Left lung (tissue), 4 donors: ENCODE measurements at regions not wholly inside any gene's neighbourhood (a gene's known extent, or its start where the extent isn't known, plus 50 kb on each side); places are given as distances from the start of the nearest gene placed in this dataset.

Experiments used
- ATAC-seq: fragments of 200-7000 bp; cut with Tn5 transposase; one replicate; pipeline ENCODE4 v1.9.1; 2020; ENCODE audit warnings: moderate library complexity
- DNase-seq, 4 donors: peaks; one replicate each; pipeline ENCODE4 v3.0.0-alpha.2; 2013 to 2020
- H3K27ac ChIP-seq, 2 donors: fragments of 200-600 bp; sonication (generic) in 1 of 2; one replicate each; pipeline versions ENCODE4 v1.5.0 to v1.8.0; 2020 to 2021
- H3K27me3 ChIP-seq, 2 donors: fragments of 200-600 bp; sonication (generic) in 1 of 2; one replicate each; pipeline versions ENCODE4 v1.5.0 to v1.8.0; 2020 to 2021
- H3K36me3 ChIP-seq, 2 donors: fragments of 200-600 bp; sonication (generic) in 1 of 2; one replicate each; pipeline versions ENCODE4 v1.5.0 to v1.8.0; 2020 to 2021
- H3K4me1 ChIP-seq, 2 donors: fragments of 200-600 bp; one replicate each; pipeline ENCODE4 v1.8.0; 2021
- H3K4me3 ChIP-seq, 2 donors: fragments of 200-600 bp; sonication (generic) in 1 of 2; one replicate each; pipeline versions ENCODE4 v1.5.0 to v1.8.0; 2020 to 2021; ENCODE audit warnings: mild to moderate bottlenecking in 1 of 2
- H3K9me3 ChIP-seq, 2 donors: fragments of 200-600 bp; sonication (generic) in 1 of 2; one replicate each; pipeline versions ENCODE4 v1.5.0 to v1.8.0; 2020 to 2021
- CTCF ChIP-seq, 2 donors: fragments of 200-600 bp; sonication (generic) in 1 of 2; IDR thresholded peaks; one replicate each; pipeline versions ENCODE4 v1.5.0 to v1.8.0; 2021; ENCODE audit warnings: antibody characterized with exemption in 2 of 2
- intact Hi-C, 2 donors: fragments of 100-400 bp; cut with DNase I; formaldehyde crosslinking; loops; one replicate each; pipeline versions ENCODE4 v1.11.2 to v1.14.2; 2022
- donor health status: DM: no; HTN: yes; CAD: no.
- donor health status: DM: no; HTN: no; CAD: no.

- no peak overlapping the region for H3K4me3 ChIP-seq
- H3K4me1 ChIP-seq: no peaks in the 10 kb centered on the region
- intact Hi-C loops: no loop called here
- TF ChIP-seq CTCF (IDR thresholded peaks at IDR 0.05): no peak
- peaks cover 0 to 46% of the 10 kb centered on the region in 2 donors for H3K27me3 ChIP-seq
- no peaks in the 10 kb centered on the region for H3K9me3 ChIP-seq
- H3K27ac ChIP-seq: no peak overlapping the region
- no peaks in the 10 kb centered on the region for H3K36me3 ChIP-seq
- DNase-seq (no peak), ATAC-seq (no peak)
Measured at GRCh38 chr1:29444081-29444715, 207.9 kb downstream of the PTPRU start.

GRCh38 chr1:29441916-29442668, 205.8 kb downstream of the PTPRU start:
- no peak overlapping the region for H3K27ac ChIP-seq
- DNase-seq: no peak
- H3K4me1 ChIP-seq: no peaks in the 10 kb centered on the region
- H3K27me3 ChIP-seq: peaks cover 0 to 55% of the 10 kb centered on the region in 2 donors
- TF ChIP-seq CTCF (IDR thresholded peaks at IDR 0.05): no peak
- intact Hi-C loops: no loop called here
- ATAC-seq: no peak
- no peaks in the 10 kb centered on the region for H3K36me3 ChIP-seq
- H3K4me3 ChIP-seq: no peak overlapping the region
- H3K9me3 ChIP-seq: no peaks in the 10 kb centered on the region

GRCh38 chr1:29439615-29440014, 203.3 kb downstream of the PTPRU start:
- no peaks in the 10 kb centered on the region for H3K36me3 ChIP-seq
- DNase-seq (no peak), ATAC-seq (no peak)
- H3K27ac ChIP-seq: no peak overlapping the region
- no peaks in the 10 kb centered on the region for H3K9me3 ChIP-seq
- H3K4me1 ChIP-seq: no peaks in the 10 kb centered on the region
- H3K27me3 ChIP-seq: peaks cover 0 to 40% of the 10 kb centered on the region in 2 donors
- no peak overlapping the region for H3K4me3 ChIP-seq
- intact Hi-C loops: no loop called here
- no peak for TF ChIP-seq CTCF (IDR thresholded peaks at IDR 0.05)

DNA sequence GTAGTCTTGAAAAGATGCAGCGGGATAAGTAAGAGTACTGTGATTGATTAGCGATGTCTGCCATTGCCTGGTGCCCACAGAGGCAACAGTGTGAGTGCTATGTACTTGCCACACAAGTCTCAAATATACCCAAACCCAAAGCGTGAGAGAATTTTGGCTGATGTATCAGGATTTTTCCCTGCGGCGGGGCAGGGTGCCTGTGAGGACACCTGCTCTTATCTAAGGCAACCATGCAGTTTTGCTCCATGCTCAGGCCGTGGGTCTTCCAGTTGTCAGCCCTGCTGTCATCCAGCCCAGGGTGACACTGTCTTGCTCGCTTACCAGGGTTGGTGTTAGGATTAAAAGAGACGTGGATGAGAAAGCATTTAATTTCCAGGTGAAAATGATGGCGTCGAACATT, 202.7 kb downstream of the PTPRU start:
- Histone ChIP-seq H3K36me3 (no peaks in the 10 kb centered on the region), H3K4me1 (no peaks in the 10 kb centered on the region), H3K4me3 (no peak overlapping the region), H3K27ac (no peak overlapping the region), H3K9me3 (no peaks in the 10 kb centered on the region), H3K27me3 (peaks cover 0 to 36% of the 10 kb centered on the region in 2 donors)
- DNase-seq (no peak), ATAC-seq (no peak)
- intact Hi-C loops: no loop called here
- TF ChIP-seq CTCF (IDR thresholded peaks at IDR 0.05): no peak

DNA sequence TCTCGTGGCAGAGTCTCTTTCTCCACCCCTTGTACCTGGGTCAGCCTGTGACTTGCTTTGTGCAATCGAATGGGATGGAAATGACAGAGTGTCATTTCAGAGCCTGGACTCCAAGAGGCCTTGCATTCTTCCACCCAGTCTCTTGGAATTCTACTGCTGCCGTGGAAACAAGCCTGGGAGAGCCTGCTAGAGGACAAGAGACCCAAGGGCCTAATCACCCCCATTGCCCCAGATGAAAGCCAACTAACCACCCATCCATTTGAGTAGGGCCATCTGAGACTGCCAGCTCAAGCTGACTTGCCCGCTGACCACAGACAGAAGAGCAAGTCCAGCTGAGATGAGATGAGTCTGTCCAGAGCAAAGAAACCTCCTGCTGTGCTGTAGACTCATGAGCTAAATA, 201.6 kb downstream of the PTPRU start:
- ATAC-seq: no peak
- TF ChIP-seq CTCF (IDR thresholded peaks at IDR 0.05): no peak
- Histone ChIP-seq H3K4me1 (no peaks in the 10 kb centered on the region), H3K36me3 (no peaks in the 10 kb centered on the region), H3K4me3 (no peak overlapping the region), H3K9me3 (no peaks in the 10 kb centered on the region), H3K27ac (no peak overlapping the region), H3K27me3 (peaks cover 0 to 31% of the 10 kb centered on the region in 2 donors)
- intact Hi-C loops: no loop called here
- no peak for DNase-seq
